HCT116 (cell line): ENCODE measurements at regions not wholly inside any gene's neighbourhood (a gene's known extent, or its start where the extent isn't known, plus 50 kb on each side); places are given as distances from the start of the nearest gene placed in this dataset.

Experiments
- ATF3 ChIP-seq: IDR thresholded peaks from 2 replicates; pipeline ENCODE4 v1.6.1; 2012
- CEBPB ChIP-seq: IDR thresholded peaks from 2 replicates; pipeline ENCODE4 v1.6.1; 2012; ENCODE audit warnings: low read depth
- CTCF ChIP-seq, 3 experiments: fragments of 200-600 bp in 1 of 3; sonication (generic) in 1 of 3; IDR thresholded peaks in 2 of 3; conservative IDR thresholded peaks in 1 of 3; 2 replicates each; pipeline ENCODE4 v1.5.1; 2012 to 2017; ENCODE audit warnings: low read depth in 2 of 3, low read length in 2 of 3, antibody characterized with exemption in 1 of 3, borderline replicate concordance in 1 of 3, control low read depth in 1 of 3, mild to moderate bottlenecking in 1 of 3, mixed read lengths in 1 of 3, mixed run types in 1 of 3, moderate library complexity in 1 of 3; ENCODE audit not compliant: insufficient read depth in 1 of 3
- EGR1 ChIP-seq: IDR thresholded peaks from 2 replicates; pipeline ENCODE4 v1.6.1; 2012; ENCODE audit warnings: low read depth
- ELF1 ChIP-seq: IDR thresholded peaks from 2 replicates; pipeline ENCODE4 v1.6.1; 2012; ENCODE audit warnings: low read depth, borderline replicate concordance
- EZH2phosphoT487 ChIP-seq: fragments of 200-600 bp; IDR thresholded peaks from 2 replicates; pipeline ENCODE4 v1.6.1; 2018; ENCODE audit warnings: antibody characterized with exemption, borderline replicate concordance
- JUND ChIP-seq: IDR thresholded peaks from 2 replicates; pipeline ENCODE4 v1.6.1; 2012
- POLR2A ChIP-seq: IDR thresholded peaks from 2 replicates; pipeline ENCODE4 v1.7.0; 2011; ENCODE audit warnings: borderline replicate concordance; ENCODE audit not compliant: insufficient read depth, insufficient read length; ENCODE audit errors: extremely low read depth
- POLR2AphosphoS5 ChIP-seq: IDR thresholded peaks from 2 replicates; pipeline ENCODE4 v1.6.1; 2011; ENCODE audit warnings: mild to moderate bottlenecking, low read depth, low read length, moderate library complexity
- RAD21 ChIP-seq: IDR thresholded peaks from 2 replicates; pipeline ENCODE4 v1.6.1; 2012; ENCODE audit warnings: low read depth, mild to moderate bottlenecking
- SIN3A ChIP-seq: IDR thresholded peaks from 2 replicates; pipeline ENCODE4 v1.6.1; 2012; ENCODE audit warnings: low read depth
- YY1 ChIP-seq: IDR thresholded peaks from 2 replicates; pipeline ENCODE4 v1.6.1; 2011; ENCODE audit warnings: low read length, low read depth, moderate library complexity, mild to moderate bottlenecking; ENCODE audit not compliant: insufficient replicate concordance; ENCODE audit errors: extremely low read depth
- ZBTB33 ChIP-seq: IDR thresholded peaks from 2 replicates; pipeline ENCODE4 v1.6.1; 2011; ENCODE audit warnings: mild to moderate bottlenecking, low read length, moderate library complexity; ENCODE audit not compliant: insufficient replicate concordance; ENCODE audit errors: extremely low read depth
- ZNF274 ChIP-seq: fragments of 200-500 bp; sonication (Bioruptor generic); IDR thresholded peaks from 2 replicates; pipeline ENCODE4 v1.6.1; 2014; ENCODE audit warnings: mild to moderate bottlenecking, low read depth, low read length, inconsistent platforms

GRCh38 chr5:86404256-86404655 is 213.5 kb upstream of the COX7C start:
- TF ChIP-seq POLR2AphosphoS5 (no peak), CTCF (IDR thresholded peaks at IDR 0.05 in 2 of 3, conservative IDR thresholded peaks at IDR 0.05 in 1 of 3; ENCODE audit: borderline replicate concordance in 1 of 3, insufficient read depth in 1 of 3, low read depth in 2 of 3, low read length in 2 of 3) (no peak), ATF3 (no peak), RAD21 (no peak), YY1 (no peak), EZH2phosphoT487 (no peak), POLR2A (no peak), CEBPB (no peak), JUND (no peak), ELF1 (no peak), ZNF274 (no peak), EGR1 (no peak), ZBTB33 (no peak), SIN3A (no peak)
